ENCODE measurements at regions not wholly inside any gene's neighbourhood (a gene's known extent, or its start where the extent isn't known, plus 50 kb on each side); places are given as distances from the start of the nearest gene placed in this dataset.

DNA sequence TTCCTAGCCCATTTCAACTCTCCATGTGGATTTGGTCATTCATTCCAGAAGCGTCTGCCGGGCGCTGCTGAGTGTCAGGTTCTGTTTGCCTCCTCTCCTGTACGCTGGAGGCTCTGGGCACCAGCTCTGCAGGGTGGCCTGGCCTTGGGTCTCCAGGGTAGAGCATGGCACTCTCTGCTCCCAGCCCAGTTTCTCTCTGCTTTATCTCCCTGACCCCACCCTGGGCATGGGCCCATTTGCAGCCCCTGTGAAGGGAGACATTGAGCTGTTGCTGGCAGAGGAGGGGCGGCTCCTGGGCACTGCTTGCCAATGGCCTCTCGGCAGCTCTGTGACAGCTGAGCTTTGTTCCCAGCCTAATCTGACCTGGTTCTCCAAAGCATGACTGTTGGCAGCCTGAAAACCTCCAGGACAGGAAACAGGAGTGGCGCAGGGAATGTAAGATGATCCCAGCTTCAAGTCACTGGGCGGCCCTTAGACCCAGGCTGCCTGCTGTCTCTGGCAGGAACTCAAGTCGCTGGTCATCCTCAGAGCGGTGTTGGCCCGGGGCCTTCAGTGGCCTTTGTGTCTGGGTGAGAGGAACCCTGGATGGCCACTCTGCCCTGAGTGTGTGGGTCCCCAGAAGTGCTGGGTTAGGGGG, 146.8 kb downstream of the SEC14L1 start (continued):
- TF ChIP-seq, protein P1, sequence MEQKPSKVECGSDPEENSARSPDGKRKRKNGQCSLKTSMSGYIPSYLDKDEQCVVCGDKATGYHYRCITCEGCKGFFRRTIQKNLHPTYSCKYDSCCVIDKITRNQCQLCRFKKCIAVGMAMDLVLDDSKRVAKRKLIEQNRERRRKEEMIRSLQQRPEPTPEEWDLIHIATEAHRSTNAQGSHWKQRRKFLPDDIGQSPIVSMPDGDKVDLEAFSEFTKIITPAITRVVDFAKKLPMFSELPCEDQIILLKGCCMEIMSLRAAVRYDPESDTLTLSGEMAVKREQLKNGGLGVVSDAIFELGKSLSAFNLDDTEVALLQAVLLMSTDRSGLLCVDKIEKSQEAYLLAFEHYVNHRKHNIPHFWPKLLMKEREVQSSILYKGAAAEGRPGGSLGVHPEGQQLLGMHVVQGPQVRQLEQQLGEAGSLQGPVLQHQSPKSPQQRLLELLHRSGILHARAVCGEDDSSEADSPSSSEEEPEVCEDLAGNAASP (CRISPR knock-in tag; IDR thresholded peaks at IDR 0.05; ENCODE audit: borderline replicate concordance), result peak; percentile 29; the same call in 1 of the 2 replicates
- peak; percentile 70; the same call in 1 of the 2 replicates for TF ChIP-seq NFKB2 (CRISPR knock-in tag; IDR thresholded peaks at IDR 0.05; ENCODE audit: borderline replicate concordance)
- no peak for TF ChIP-seq TBX3 (IDR thresholded peaks at IDR 0.05; ENCODE audit: borderline replicate concordance)
- TF ChIP-seq, protein P2, sequence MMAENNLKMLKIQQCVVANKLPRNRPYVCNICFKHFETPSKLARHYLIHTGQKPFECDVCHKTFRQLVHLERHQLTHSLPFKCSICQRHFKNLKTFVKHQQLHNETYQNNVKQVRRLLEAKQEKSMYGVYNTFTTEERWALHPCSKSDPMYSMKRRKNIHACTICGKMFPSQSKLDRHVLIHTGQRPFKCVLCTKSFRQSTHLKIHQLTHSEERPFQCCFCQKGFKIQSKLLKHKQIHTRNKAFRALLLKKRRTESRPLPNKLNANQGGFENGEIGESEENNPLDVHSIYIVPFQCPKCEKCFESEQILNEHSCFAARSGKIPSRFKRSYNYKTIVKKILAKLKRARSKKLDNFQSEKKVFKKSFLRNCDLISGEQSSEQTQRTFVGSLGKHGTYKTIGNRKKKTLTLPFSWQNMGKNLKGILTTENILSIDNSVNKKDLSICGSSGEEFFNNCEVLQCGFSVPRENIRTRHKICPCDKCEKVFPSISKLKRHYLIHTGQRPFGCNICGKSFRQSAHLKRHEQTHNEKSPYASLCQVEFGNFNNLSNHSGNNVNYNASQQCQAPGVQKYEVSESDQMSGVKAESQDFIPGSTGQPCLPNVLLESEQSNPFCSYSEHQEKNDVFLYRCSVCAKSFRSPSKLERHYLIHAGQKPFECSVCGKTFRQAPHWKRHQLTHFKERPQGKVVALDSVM (CRISPR knock-in tag; IDR thresholded peaks at IDR 0.05), result peak; percentile 43; the same call in 1 of the 2 replicates
- no peak for TF ChIP-seq ZNF335 (CRISPR knock-in tag; IDR thresholded peaks at IDR 0.05)
- peak; percentile 60; the same call in 1 of the 2 replicates for TF ChIP-seq KLF13 (CRISPR knock-in tag; IDR thresholded peaks at IDR 0.05)
- TF ChIP-seq BHLHE40 (IDR thresholded peaks at IDR 0.05; ENCODE audit: low read length), result no peak
- TF ChIP-seq ZNF629 (CRISPR knock-in tag; conservative IDR thresholded peaks at IDR 0.05), result 0 out of 2 replicates have a peak, but pooled peaks have one; percentile 39
- TF ChIP-seq, protein P3, sequence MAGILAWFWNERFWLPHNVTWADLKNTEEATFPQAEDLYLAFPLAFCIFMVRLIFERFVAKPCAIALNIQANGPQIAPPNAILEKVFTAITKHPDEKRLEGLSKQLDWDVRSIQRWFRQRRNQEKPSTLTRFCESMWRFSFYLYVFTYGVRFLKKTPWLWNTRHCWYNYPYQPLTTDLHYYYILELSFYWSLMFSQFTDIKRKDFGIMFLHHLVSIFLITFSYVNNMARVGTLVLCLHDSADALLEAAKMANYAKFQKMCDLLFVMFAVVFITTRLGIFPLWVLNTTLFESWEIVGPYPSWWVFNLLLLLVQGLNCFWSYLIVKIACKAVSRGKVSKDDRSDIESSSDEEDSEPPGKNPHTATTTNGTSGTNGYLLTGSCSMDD (CRISPR knock-in tag; IDR thresholded peaks at IDR 0.05), result no peak
- TF ChIP-seq AKAP8 (CRISPR knock-in tag; IDR thresholded peaks at IDR 0.05), result peak; percentile 15; the same call in 1 of the 2 replicates
- TF ChIP-seq ZNF781 (CRISPR knock-in tag; IDR thresholded peaks at IDR 0.05; ENCODE audit: borderline replicate concordance, not compliant biosample characterization), result peak; percentile 39
- peak; percentile 92 for TF ChIP-seq HIC2 (CRISPR knock-in tag; IDR thresholded peaks at IDR 0.05; ENCODE audit: low read depth)
- TF ChIP-seq, protein P4, sequence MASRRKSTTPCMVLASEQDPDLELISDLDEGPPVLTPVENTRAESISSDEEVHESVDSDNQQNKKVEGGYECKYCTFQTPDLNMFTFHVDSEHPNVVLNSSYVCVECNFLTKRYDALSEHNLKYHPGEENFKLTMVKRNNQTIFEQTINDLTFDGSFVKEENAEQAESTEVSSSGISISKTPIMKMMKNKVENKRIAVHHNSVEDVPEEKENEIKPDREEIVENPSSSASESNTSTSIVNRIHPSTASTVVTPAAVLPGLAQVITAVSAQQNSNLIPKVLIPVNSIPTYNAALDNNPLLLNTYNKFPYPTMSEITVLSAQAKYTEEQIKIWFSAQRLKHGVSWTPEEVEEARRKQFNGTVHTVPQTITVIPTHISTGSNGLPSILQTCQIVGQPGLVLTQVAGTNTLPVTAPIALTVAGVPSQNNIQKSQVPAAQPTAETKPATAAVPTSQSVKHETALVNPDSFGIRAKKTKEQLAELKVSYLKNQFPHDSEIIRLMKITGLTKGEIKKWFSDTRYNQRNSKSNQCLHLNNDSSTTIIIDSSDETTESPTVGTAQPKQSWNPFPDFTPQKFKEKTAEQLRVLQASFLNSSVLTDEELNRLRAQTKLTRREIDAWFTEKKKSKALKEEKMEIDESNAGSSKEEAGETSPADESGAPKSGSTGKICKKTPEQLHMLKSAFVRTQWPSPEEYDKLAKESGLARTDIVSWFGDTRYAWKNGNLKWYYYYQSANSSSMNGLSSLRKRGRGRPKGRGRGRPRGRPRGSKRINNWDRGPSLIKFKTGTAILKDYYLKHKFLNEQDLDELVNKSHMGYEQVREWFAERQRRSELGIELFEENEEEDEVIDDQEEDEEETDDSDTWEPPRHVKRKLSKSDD (CRISPR knock-in tag; IDR thresholded peaks at IDR 0.05; ENCODE audit: low read depth), result peak; percentile 61; the same call in 1 of the 2 replicates
- peak; percentile 16; the same call in 1 of the 2 replicates for TF ChIP-seq MYC (CRISPR knock-in tag; IDR thresholded peaks at IDR 0.05; ENCODE audit: borderline replicate concordance)
- 0 out of 2 replicates have a peak, but pooled peaks have one; percentile 32 for TF ChIP-seq HES4 (CRISPR knock-in tag; IDR thresholded peaks at IDR 0.05; ENCODE audit: borderline replicate concordance)
- TF ChIP-seq ZFAT (CRISPR knock-in tag; conservative IDR thresholded peaks at IDR 0.05), result 0 out of 2 replicates have a peak, but pooled peaks have one; percentile 31
- 0 out of 2 replicates have a peak, but pooled peaks have one; percentile 20 for TF ChIP-seq MIER3 (CRISPR knock-in tag; IDR thresholded peaks at IDR 0.05; ENCODE audit: borderline replicate concordance)
- peak; percentile 58; the same call in 1 of the 2 replicates for TF ChIP-seq DRAP1 (CRISPR knock-in tag; IDR thresholded peaks at IDR 0.05)
- peak; percentile 57; the same call in 1 of the 2 replicates for TF ChIP-seq ZNF292 (CRISPR knock-in tag; IDR thresholded peaks at IDR 0.05; ENCODE audit: borderline replicate concordance, low read depth)

Measured in HepG2 (cell line).